OCI-M1 (cell line): ENCODE measurements at regions not wholly inside any gene's neighbourhood (a gene's known extent, or its start where the extent isn't known, plus 50 kb on each side); places are given as distances from the start of the nearest gene placed in this dataset.
"Not testable (repeated sequence)": the region's sequence is repeated elsewhere in the genome, so short reads cannot be mapped to it uniquely, and the experiment has no call there.

Experiments used
- DNase-seq: peaks from one replicate; lab custom pipeline; 2025; lab: John Stamatoyannopoulos, UW

- no peak for DNase-seq
Observed at GRCh38 chr5:18732556-18733479, 1098.6 kb downstream of the TAF11L14 start.

GRCh38 chr5:18736051-18736398, 1101.8 kb downstream of the TAF11L14 start:
- no peak for DNase-seq

GRCh38 chr5:18736736-18737135, 1102.5 kb downstream of the TAF11L14 start:
- not testable (repeated sequence) for DNase-seq

- DNase-seq = peak; percentile 37
Observed at GRCh38 chr5:18740301-18740700, 1106.0 kb downstream of the TAF11L14 start.

GRCh38 chr5:18742830-18743229, 1108.6 kb downstream of the TAF11L14 start:
- no peak for DNase-seq

GRCh38 chr5:18744441-18744840, 1110.2 kb downstream of the TAF11L14 start:
- DNase-seq = peak; percentile 36

GRCh38 chr5:18745042-18745987, 1111.1 kb downstream of the TAF11L14 start:
- DNase-seq = peak; percentile 79

- DNase-seq = peak; percentile 96
Observed at GRCh38 chr5:18745988-18746615, 1111.8 kb downstream of the TAF11L14 start.

- DNase-seq = no peak
Observed at GRCh38 chr5:18749763-18750162, 1115.5 kb downstream of the TAF11L14 start.

- no peak for DNase-seq
Observed at GRCh38 chr5:18752317-18752716, 1118.1 kb downstream of the TAF11L14 start.

- DNase-seq = no peak
Observed at GRCh38 chr5:18754201-18754600, 1119.9 kb downstream of the TAF11L14 start.

GRCh38 chr5:18761801-18762200, 1127.5 kb downstream of the TAF11L14 start:
- DNase-seq = peak; percentile 54

GRCh38 chr5:18764161-18764560, 1129.9 kb downstream of the TAF11L14 start:
- DNase-seq = no peak

- no peak for DNase-seq
Observed at GRCh38 chr5:18765304-18765703, 1131.0 kb downstream of the TAF11L14 start.

- no peak for DNase-seq
Observed at GRCh38 chr5:18771097-18771610, 1136.9 kb downstream of the TAF11L14 start.

GRCh38 chr5:18772475-18772874, 1138.2 kb downstream of the TAF11L14 start:
- peak; percentile 74 for DNase-seq

- no peak for DNase-seq
Observed at GRCh38 chr5:18778225-18778624, 1144.0 kb downstream of the TAF11L14 start.

- DNase-seq = no peak
Observed at GRCh38 chr5:18789218-18789998, 1155.1 kb downstream of the TAF11L14 start.

GRCh38 chr5:18792145-18792544, 1157.9 kb downstream of the TAF11L14 start:
- no peak for DNase-seq

GRCh38 chr5:18797222-18797621, 1163.0 kb downstream of the TAF11L14 start:
- DNase-seq = no peak

GRCh38 chr5:18798058-18798457, 1163.8 kb downstream of the TAF11L14 start:
- DNase-seq = no peak
